RPMI7951 (cell line): ENCODE measurements at regions not wholly inside any gene's neighbourhood (a gene's known extent, or its start where the extent isn't known, plus 50 kb on each side); places are given as distances from the start of the nearest gene placed in this dataset.
"Not testable (repeated sequence)": the region's sequence is repeated elsewhere in the genome, so short reads cannot be mapped to it uniquely, and the experiment has no call there.

Source experiments
- DNase-seq: peaks from one replicate; pipeline ENCODE4 v3.0.0-alpha.2; 2012; ENCODE audit warnings: low read depth

- no peak for DNase-seq
Observed at GRCh38 chr7:13092708-13093005, 405.2 kb downstream of the ARL4A start.

GRCh38 chr7:13093160-13093559, 405.7 kb downstream of the ARL4A start:
- no peak for DNase-seq

- DNase-seq = no peak
Observed at GRCh38 chr7:13097499-13097898, 410.1 kb downstream of the ARL4A start.

- DNase-seq = no peak
Observed at GRCh38 chr7:13098161-13098560, 410.7 kb downstream of the ARL4A start.

- no peak for DNase-seq
Observed at GRCh38 chr7:13099154-13099795, 411.8 kb downstream of the ARL4A start.

GRCh38 chr7:13104128-13104527, 416.7 kb downstream of the ARL4A start:
- DNase-seq = no peak

GRCh38 chr7:13105209-13105608, 417.8 kb downstream of the ARL4A start:
- no peak for DNase-seq

- no peak for DNase-seq
Observed at GRCh38 chr7:13106513-13106912, 419.1 kb downstream of the ARL4A start.

- DNase-seq = no peak
Observed at GRCh38 chr7:13107291-13107690, 419.9 kb downstream of the ARL4A start.

- no peak for DNase-seq
Observed at GRCh38 chr7:13108061-13108460, 420.6 kb downstream of the ARL4A start.

GRCh38 chr7:13109201-13109600, 421.8 kb downstream of the ARL4A start:
- DNase-seq = no peak

GRCh38 chr7:13110107-13110506, 422.7 kb downstream of the ARL4A start:
- DNase-seq = no peak

- no peak for DNase-seq
Observed at GRCh38 chr7:13111230-13111629, 423.8 kb downstream of the ARL4A start.

GRCh38 chr7:13114240-13114639, 426.8 kb downstream of the ARL4A start:
- DNase-seq = not testable (repeated sequence)

GRCh38 chr7:13115157-13115772, 427.8 kb downstream of the ARL4A start:
- no peak for DNase-seq

- no peak for DNase-seq
Observed at GRCh38 chr7:13115855-13116254, 428.4 kb downstream of the ARL4A start.

GRCh38 chr7:13117103-13117502, 429.7 kb downstream of the ARL4A start:
- DNase-seq = no peak

- DNase-seq = no peak
Observed at GRCh38 chr7:13117592-13117991, 430.2 kb downstream of the ARL4A start.

- DNase-seq = not testable (repeated sequence)
Observed at GRCh38 chr7:13124629-13125028, 437.2 kb downstream of the ARL4A start.

- DNase-seq = no peak
Observed at GRCh38 chr7:13126347-13126746, 438.9 kb downstream of the ARL4A start.

GRCh38 chr7:13130321-13130720, 442.9 kb downstream of the ARL4A start:
- no peak for DNase-seq

GRCh38 chr7:13130906-13131305, 443.5 kb downstream of the ARL4A start:
- not testable (repeated sequence) for DNase-seq

- no peak for DNase-seq
Observed at GRCh38 chr7:13132314-13132713, 444.9 kb downstream of the ARL4A start.

GRCh38 chr7:13136345-13136744, 448.9 kb downstream of the ARL4A start:
- DNase-seq = not testable (repeated sequence)
